NCI-H2029 (cell line): ENCODE measurements at regions not wholly inside any gene's neighbourhood (a gene's known extent, or its start where the extent isn't known, plus 50 kb on each side); places are given as distances from the start of the nearest gene placed in this dataset.

ENCODE experiments used
- DNase-seq: peaks from one replicate; lab custom pipeline; 2025; lab: John Stamatoyannopoulos, UW

DNA sequence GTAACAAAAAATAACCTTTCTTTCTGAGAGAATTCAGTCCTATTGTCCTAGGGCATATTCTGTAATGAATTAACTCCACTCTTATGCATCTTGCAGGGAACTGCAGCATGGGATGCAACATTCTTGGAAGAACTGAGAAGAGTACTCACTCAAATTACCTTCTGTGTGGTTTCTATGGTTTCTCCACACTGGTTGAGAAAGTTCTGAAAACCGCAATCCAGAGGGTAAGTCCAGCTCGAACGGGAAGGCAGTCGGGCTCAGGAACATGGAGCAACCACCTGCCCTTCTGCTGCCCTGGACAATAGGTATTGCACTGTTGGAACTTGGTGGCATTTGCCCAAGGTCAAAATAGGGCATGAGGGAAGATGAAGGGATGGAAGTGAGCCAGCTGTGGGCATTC lies 59.6 kb upstream of the CDK13 start:
- DNase-seq, result no peak

DNA sequence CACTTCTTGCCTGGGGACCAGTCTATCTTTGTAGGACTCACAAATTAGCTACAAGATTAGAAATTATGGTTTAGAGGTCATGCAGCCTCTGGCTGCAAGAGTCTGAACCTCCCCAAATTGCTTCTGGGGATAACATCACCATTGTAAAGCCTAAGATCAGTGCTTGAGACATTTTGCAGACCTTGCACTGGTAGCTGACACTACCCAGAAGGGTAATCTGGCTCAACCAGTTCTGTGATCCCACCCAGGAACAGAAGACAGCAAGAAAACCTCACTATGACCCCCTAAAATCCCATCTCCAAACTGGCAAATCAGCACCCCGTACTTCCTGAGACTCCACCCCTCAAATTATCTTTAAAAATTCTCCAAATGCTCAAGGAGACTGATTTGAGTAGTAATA lies 58.2 kb upstream of the CDK13 start:
- DNase-seq, result no peak

DNA sequence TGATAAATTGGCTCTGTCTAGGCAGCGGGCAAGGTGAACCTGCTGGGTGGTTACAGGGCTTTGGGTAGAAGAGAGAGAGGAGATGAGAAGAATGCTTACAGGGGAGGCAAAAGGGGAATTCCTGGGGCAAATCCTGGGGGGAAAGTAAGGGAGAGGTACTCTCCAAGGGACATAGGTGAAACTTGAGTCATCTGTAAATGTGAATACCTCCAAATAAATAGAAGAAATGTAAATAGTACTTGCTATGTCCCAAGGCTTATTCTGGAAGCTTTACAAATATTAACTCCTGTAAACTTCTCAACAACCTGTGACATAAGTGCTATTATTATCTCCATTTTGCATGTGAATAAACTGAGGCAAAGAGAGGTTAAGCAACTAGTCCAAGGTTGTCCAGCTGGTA lies 57.7 kb upstream of the CDK13 start:
- no peak for DNase-seq

DNA sequence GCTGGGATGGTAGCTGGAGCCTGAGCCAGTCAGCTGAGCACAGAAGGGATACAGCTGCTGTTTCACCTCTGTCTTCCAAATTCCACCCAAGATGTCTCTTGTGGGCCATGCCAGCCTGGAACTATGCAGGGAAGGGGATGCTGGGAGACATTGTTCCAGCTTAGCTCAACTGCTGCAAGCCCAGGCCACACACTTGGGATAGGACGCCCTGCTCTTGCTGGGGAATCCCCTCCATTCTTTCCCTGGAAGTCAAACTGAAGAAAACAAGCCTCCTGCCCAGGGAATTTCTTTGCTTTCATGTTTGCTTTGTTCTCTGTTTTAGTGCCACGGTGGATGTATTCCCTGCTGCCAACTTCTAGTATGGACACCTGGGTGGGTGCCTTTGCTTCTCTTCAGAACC lies 55.2 kb upstream of the CDK13 start:
- DNase-seq, result no peak

DNA sequence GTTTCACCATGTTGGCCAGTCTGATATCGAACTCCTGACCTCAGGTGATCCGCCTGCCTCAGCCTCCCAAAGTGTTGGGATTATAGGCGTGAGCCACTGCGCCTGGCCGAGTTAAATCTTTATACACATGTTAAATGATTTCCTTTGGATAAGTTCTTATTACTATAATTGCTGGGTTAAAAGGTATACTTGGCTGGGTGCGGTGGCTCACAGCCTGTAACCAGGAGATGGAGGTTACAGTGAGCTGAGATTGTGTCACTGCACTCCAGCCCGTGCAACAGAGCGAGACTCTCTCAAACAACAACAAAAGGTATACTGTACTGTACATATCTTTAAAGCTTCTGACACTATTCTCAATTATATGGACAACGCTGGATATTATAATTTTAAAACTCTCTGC lies 53.2 kb upstream of the CDK13 start:
- DNase-seq, result no peak

DNA sequence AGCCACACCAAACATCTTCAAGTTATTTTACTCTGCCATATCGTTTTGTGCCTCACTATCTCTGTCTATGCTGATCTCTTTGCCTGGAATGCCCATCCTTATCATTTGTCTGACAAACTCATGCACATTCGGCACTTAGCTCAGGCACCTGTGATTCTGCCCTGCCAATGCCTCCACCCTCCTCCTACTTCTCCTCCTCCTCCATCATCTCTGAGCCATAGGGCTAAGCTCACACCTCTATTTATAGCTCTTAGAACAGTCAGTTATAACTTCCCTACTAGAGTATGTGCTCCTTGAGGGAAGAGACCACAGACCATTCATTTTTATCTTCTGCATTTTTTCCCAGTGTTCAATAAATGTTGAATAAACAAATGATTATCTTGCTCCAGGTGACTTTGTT lies 51.2 kb upstream of the CDK13 start:
- no peak for DNase-seq
